Neutrophil (primary cell): ENCODE measurements at regions not wholly inside any gene's neighbourhood (a gene's known extent, or its start where the extent isn't known, plus 50 kb on each side); places are given as distances from the start of the nearest gene placed in this dataset.

Experiments used
- H3K27ac ChIP-seq: fragments of 200-600 bp; sonication (generic); 2 replicates; pipeline ENCODE4 v1.5.1; 2016; ENCODE audit warnings: mild to moderate bottlenecking, moderate library complexity
- H3K27me3 ChIP-seq: fragments of 200-600 bp; sonication (generic); 2 replicates; pipeline ENCODE4 v1.6.0; 2016; ENCODE audit warnings: mild to moderate bottlenecking
- H3K36me3 ChIP-seq: fragments of 200-600 bp; sonication (generic); 2 replicates; pipeline ENCODE4 v1.5.1; 2017
- H3K4me1 ChIP-seq, 2 experiments: fragments of 200-600 bp in 1 of 2; sonication (generic) in 1 of 2; 1 replicate in 1 of 2; 2 replicates in 1 of 2; pipeline versions ENCODE4 v1.5.1 to v1.6.1; 2013 to 2016; ENCODE audit warnings: low read depth in 1 of 2, low read length in 1 of 2, mild to moderate bottlenecking in 1 of 2, moderate library complexity in 1 of 2; ENCODE audit not compliant: control insufficient read depth in 1 of 2, insufficient read depth in 1 of 2
- H3K4me3 ChIP-seq, 2 experiments: fragments of 200-600 bp in 1 of 2; sonication (generic) in 1 of 2; 1 replicate in 1 of 2; 2 replicates in 1 of 2; pipeline ENCODE4 v1.5.1; 2013 to 2016; ENCODE audit warnings: low read depth in 1 of 2, low read length in 1 of 2, mild to moderate bottlenecking in 1 of 2, moderate library complexity in 1 of 2
- H3K9me3 ChIP-seq: fragments of 200-600 bp; sonication (generic); 2 replicates; pipeline ENCODE4 v1.5.1; 2016
- CTCF ChIP-seq: fragments of 200-600 bp; sonication (generic); IDR thresholded peaks from 2 replicates; pipeline ENCODE4 v1.5.1; 2016; ENCODE audit warnings: antibody characterized with exemption

GRCh38 chr11:79794057-79794456 is 353.2 kb upstream of the TENM4 start:
- no peak for TF ChIP-seq CTCF
- Histone ChIP-seq H3K4me3 (no peak overlapping the region), H3K27me3 (no peaks in the 10 kb centered on the region), H3K9me3 (no peaks in the 10 kb centered on the region), H3K4me1 (no peaks in the 10 kb centered on the region), H3K36me3 (no peaks in the 10 kb centered on the region), H3K27ac (no peak overlapping the region)

- TF ChIP-seq CTCF: no peak
Measured at GRCh38 chr11:79786961-79787360, 346.1 kb upstream of the TENM4 start.

GRCh38 chr11:79783833-79784232 is 343.0 kb upstream of the TENM4 start:
- Histone ChIP-seq H3K9me3 (no peaks in the 10 kb centered on the region), H3K27me3 (no peaks in the 10 kb centered on the region), H3K4me1 (no peaks in the 10 kb centered on the region), H3K36me3 (no peaks in the 10 kb centered on the region), H3K27ac (no peak overlapping the region), H3K4me3 (no peak overlapping the region)
- no peak for TF ChIP-seq CTCF

More at GRCh38 chr11:79786961-79787360, 346.1 kb upstream of the TENM4 start:
- no peaks in the 10 kb centered on the region for H3K9me3 ChIP-seq
- no peak overlapping the region for H3K27ac ChIP-seq
- H3K27me3 ChIP-seq: no peaks in the 10 kb centered on the region
- H3K4me1 ChIP-seq: no peaks in the 10 kb centered on the region
- H3K36me3 ChIP-seq: no peaks in the 10 kb centered on the region
- no peak overlapping the region for H3K4me3 ChIP-seq

GRCh38 chr11:79768343-79768742 is 327.5 kb upstream of the TENM4 start:
- Histone ChIP-seq H3K4me1 (no peaks in the 10 kb centered on the region), H3K27me3 (no peaks in the 10 kb centered on the region), H3K9me3 (no peaks in the 10 kb centered on the region), H3K27ac (no peak overlapping the region), H3K4me3 (no peak overlapping the region), H3K36me3 (no peaks in the 10 kb centered on the region)
- no peak for TF ChIP-seq CTCF

- Histone ChIP-seq H3K4me3 (no peak overlapping the region), H3K27ac (no peak overlapping the region), H3K9me3 (no peaks in the 10 kb centered on the region), H3K27me3 (no peaks in the 10 kb centered on the region), H3K36me3 (no peaks in the 10 kb centered on the region), H3K4me1 (no peaks in the 10 kb centered on the region)
- no peak for TF ChIP-seq CTCF
Measured at GRCh38 chr11:79762279-79762921, 321.6 kb upstream of the TENM4 start.
